Uterus (tissue), 2 donors: ENCODE measurements at regions not wholly inside any gene's neighbourhood (a gene's known extent, or its start where the extent isn't known, plus 50 kb on each side); places are given as distances from the start of the nearest gene placed in this dataset.

Source experiments
- CTCF ChIP-seq, 4 experiments: fragments of 200-600 bp in 2 of 4; fragments of 450-650 bp in 2 of 4; sonication (generic) in 2 of 4; IDR thresholded peaks; one replicate each; pipeline ENCODE4 v1.5.1; 2016 to 2019; ENCODE audit warnings: antibody characterized with exemption in 4 of 4, mild to moderate bottlenecking in 2 of 4, moderate library complexity in 1 of 4
- POLR2A ChIP-seq, 2 donors: fragments of 450-650 bp; IDR thresholded peaks; one replicate each; pipeline ENCODE4 v1.6.1; 2016; ENCODE audit warnings: antibody characterized with exemption in 2 of 2, mild to moderate bottlenecking in 1 of 2, moderate library complexity in 1 of 2

- TF ChIP-seq CTCF (IDR thresholded peaks at IDR 0.05), result no peak
- TF ChIP-seq POLR2A (IDR thresholded peaks at IDR 0.05), result no peak
Observed at GRCh38 chr13:24610956-24611355, 69.3 kb upstream of the ATP12A start.
